LHCN-M2 (cell line): ENCODE measurements at regions not wholly inside any gene's neighbourhood (a gene's known extent, or its start where the extent isn't known, plus 50 kb on each side); places are given as distances from the start of the nearest gene placed in this dataset.

Experiments used
- DNase-seq: peaks from one replicate; pipeline ENCODE4 v3.0.0-alpha.2; 2012; ENCODE audit warnings: low read depth

GRCh38 chr4:114728426-114728825, 129.8 kb downstream of the UGT8 start:
- no peak for DNase-seq

GRCh38 chr4:114729068-114729738, 130.6 kb downstream of the UGT8 start:
- DNase-seq = no peak

GRCh38 chr4:114734594-114734993, 136.0 kb downstream of the UGT8 start:
- no peak for DNase-seq

DNA sequence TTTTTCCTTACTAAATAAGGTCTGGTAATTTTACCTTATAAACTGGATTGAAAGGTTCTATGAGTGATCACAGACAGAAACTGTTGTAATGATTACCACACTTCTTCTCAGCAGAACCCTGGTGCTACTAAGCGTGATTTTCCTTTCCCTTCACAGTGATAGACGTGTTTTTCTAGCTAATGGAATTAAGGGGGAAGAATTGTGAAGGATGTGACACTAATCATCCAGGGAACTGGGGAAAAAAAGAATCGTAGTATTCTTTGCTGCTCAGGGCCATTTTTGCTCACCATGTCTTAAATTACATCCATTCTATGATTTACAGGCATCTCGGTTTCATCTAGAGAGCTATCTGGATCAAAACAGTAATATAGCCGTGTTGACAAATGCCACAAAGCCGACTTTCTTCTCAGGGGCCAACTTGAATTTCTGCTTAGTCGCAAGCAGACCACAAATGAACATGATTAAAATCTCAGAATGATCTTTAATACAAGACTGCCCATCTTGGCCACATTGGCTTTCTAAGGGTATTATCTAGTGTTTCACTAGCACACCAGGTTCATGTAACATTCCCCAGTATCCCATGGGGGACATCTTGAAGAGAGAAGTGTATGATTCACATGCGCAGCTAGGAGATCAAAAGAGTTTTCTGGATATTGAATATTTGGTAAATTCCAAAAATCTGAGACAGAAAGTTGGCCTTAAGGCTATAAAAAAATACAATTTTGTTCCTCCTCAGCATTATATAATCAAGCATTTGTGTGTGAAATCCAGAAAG, 154.0 kb downstream of the UGT8 start:
- peak; percentile 1 for DNase-seq

- no peak for DNase-seq
These were observed 156.0 kb downstream of the UGT8 start for GRCh38 chr4:114754616-114755015.

DNA sequence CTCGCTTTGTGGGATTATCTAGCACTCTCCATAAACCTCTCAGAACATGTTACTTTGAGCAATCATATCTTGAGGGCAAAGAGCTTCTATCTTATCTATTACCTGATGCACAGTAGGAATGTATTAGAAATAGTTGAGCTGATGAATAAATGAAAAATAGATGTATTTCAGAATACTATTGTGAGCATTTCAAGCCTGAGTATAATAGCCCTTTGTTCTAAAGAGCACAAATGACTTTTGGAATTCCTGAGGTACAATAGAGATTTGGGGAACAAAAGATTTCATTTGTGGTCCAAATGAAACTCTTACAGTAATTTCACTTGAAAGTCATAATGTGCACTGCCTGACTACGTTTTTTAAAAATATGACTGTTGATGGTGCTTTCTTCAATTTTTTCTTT, 159.5 kb downstream of the UGT8 start:
- no peak for DNase-seq

GRCh38 chr4:114768501-114768900, 169.9 kb downstream of the UGT8 start:
- no peak for DNase-seq

GRCh38 chr4:114770624-114771023, 172.0 kb downstream of the UGT8 start:
- DNase-seq = no peak

DNA sequence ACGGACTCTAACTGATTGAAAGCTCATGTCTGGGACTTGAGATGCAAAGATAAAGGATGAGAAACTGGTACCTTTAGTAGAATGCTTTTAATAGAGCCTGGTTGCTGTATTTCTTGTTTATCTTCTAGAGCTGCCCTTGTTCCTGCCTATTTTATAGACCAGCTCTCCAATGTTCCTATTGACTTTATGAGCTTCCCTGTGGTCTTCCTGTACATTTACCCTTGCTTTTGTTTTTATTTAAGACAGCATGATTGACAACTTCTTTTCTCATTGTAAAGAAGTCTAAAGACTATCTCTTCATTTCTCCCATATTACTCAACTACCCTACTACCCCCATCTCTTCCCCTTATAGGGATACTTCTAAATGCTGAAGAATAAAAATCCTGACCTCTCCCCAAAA, 174.7 kb downstream of the UGT8 start:
- DNase-seq = no peak
